ENCODE measurements at regions not wholly inside any gene's neighbourhood (a gene's known extent, or its start where the extent isn't known, plus 50 kb on each side); places are given as distances from the start of the nearest gene placed in this dataset.
A peak's percentile ranks its signal among the peaks of the same experiment; 100 is the strongest.
"Not testable (repeated sequence)": the region's sequence is repeated elsewhere in the genome, so short reads cannot be mapped to it uniquely, and the experiment has no call there.

DNA sequence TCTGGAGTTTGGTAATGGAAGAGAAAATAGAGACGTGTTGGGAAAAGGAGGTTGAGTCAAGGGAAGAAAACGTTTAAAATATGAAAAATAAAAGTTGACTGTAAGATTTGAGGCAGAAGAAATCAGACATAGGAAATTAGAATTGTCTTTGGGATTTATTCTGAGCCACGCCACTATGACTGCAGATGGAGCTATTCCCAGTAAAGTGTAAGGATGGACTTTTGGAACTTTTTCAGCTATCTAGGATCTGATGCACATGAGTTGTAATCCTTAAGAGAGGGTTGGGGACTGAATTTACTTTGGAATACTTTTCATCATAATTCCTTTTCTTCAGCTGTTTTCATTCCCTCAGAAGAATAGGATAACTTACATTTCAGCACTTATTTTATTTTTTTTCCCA, 336.7 kb downstream of the FAM170A start:
- no peak overlapping the region for H3K4me3 ChIP-seq (ENCODE audit: low read depth, low read length)
- peak; percentile 15 for DNase-seq (ENCODE audit: low read depth)
- TF ChIP-seq, protein P1, sequence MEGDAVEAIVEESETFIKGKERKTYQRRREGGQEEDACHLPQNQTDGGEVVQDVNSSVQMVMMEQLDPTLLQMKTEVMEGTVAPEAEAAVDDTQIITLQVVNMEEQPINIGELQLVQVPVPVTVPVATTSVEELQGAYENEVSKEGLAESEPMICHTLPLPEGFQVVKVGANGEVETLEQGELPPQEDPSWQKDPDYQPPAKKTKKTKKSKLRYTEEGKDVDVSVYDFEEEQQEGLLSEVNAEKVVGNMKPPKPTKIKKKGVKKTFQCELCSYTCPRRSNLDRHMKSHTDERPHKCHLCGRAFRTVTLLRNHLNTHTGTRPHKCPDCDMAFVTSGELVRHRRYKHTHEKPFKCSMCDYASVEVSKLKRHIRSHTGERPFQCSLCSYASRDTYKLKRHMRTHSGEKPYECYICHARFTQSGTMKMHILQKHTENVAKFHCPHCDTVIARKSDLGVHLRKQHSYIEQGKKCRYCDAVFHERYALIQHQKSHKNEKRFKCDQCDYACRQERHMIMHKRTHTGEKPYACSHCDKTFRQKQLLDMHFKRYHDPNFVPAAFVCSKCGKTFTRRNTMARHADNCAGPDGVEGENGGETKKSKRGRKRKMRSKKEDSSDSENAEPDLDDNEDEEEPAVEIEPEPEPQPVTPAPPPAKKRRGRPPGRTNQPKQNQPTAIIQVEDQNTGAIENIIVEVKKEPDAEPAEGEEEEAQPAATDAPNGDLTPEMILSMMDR (conservative IDR thresholded peaks at IDR 0.05; ENCODE audit: low read depth, low read length): peak; percentile 22

DNA sequence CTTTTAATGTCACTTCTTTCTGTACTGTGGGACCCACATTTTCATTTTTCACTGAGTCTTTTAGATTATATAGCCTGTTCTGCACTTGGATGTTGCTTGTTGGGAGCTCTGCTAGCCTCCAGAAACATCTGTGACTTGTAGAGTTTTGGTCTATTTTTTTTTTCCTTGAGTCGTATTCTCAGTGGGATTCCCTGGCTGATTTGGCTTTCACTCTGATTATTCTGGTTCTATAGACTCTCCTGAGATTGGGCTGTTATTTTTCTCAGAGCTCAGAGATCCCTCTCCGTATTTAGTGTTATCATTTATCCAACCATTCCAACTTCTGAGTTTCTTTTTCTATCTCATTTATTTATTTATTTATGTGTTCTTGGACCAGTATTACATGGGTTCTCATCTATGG, 339.3 kb downstream of the FAM170A start:
- no peak overlapping the region for H3K4me3 ChIP-seq (ENCODE audit: low read depth, low read length)
- TF ChIP-seq, protein P1 (conservative IDR thresholded peaks at IDR 0.05; ENCODE audit: low read depth, low read length): no peak
- no peak for DNase-seq (ENCODE audit: low read depth)

DNA sequence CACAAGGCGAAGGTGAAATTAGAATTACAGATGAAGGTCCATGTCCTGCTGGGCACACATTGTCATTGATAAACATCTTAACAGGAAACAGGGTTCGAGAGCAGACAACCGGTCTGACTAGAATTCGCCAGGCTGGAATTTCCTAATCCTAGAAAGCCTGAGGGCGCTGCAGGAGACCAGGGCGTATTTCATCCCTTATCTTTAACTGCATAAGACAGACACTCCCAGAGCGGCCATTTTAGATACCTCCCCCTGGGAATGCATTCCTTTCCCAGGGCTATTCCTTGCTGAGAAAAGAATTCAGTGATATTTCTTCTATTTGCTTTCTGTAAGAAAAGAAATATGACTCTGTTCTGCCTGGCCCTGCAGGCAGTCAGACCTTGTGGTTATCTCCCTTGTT, 357.7 kb downstream of the FAM170A start:
- H3K4me3 ChIP-seq (ENCODE audit: low read depth, low read length): not testable (repeated sequence)
- peak; percentile 4 for DNase-seq (ENCODE audit: low read depth)

DNA sequence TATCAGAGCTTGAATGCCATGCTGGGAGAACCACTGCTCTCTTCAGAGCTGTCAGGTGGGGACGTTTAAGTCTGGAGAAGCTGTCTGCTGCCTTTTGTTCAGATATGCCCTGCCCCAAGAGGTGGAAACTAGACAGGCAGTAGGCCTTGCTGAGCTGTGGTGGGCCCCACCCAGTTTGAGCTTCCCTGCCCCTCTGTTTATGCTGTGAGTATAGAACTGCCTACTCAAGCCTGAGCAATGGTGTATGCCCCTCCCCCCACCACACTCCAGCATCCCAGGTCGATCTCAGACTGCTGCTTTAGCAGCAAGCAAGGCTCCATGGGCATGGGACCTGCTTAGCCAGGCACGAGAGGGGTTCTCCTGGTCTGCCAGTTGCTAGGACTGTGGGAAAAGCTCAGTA, 362.3 kb downstream of the FAM170A start:
- TF ChIP-seq, protein P1 (conservative IDR thresholded peaks at IDR 0.05; ENCODE audit: low read depth, low read length): no peak
- no peak overlapping the region for H3K4me3 ChIP-seq (ENCODE audit: low read depth, low read length)
- no peak for DNase-seq (ENCODE audit: low read depth)

DNA sequence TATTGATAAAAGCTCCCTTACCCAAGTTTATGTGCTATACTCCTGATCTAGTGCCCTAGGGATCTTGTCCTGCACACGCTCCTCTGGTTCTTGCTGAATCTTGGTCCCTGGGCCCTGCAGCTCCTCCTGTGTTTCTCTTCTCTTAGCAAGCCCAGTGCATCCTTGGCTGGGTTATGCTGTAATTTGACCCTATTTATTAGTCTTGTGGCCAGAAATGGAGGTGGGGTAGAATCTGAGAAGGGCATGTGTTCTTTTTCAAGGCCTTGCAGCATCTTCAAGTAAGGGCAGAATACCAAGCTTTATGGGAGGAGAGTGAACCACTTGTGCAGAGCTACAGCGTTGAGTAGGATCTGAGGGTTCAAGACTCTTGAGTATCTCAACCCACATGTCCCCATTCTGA, 366.8 kb downstream of the FAM170A start:
- TF ChIP-seq, protein P1 (conservative IDR thresholded peaks at IDR 0.05; ENCODE audit: low read depth, low read length): no peak
- peak; percentile 35 for DNase-seq (ENCODE audit: low read depth)
- H3K4me3 ChIP-seq (ENCODE audit: low read depth, low read length): no peak overlapping the region

DNA sequence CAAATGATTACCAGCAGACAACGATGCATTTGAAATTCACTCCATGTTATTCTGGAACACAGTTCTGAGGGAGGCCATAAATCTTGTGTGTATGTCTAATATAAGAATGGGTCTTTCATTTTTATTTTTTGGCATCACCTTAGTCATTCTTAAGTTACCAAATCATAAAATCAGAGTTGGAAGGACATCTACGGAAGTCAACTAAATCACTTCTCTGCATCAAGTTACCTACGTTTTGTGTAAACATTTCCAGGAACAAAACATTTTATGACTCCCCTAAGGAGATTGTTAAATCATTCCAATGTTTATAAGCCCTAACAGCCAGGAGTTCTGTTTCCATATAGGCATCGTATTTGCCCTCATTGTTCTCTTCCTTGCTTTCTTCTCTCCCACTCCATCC, 378.2 kb downstream of the FAM170A start:
- TF ChIP-seq, protein P1 (conservative IDR thresholded peaks at IDR 0.05; ENCODE audit: low read depth, low read length): no peak
- DNase-seq (ENCODE audit: low read depth): no peak
- H3K4me3 ChIP-seq (ENCODE audit: low read depth, low read length): no peak overlapping the region

DNA sequence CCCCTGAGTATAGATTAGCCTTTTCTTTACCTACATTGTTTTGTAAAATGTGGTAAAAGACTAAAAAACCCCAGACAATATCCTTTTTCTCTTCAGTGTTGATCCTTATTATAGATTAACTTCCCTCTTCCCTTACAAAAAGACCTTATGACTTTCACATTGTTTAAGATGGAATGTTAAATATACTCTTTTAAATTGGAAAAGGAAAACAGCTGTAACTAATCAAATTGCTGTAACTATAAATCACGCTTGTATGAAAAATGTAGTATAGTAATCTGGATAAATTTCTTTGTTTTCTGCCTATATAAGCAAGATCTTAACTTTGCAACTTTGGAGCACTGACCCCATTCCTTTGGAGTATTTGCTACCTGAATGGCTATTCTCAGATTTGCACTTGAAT, 383.1 kb downstream of the FAM170A start:
- TF ChIP-seq, protein P1 (conservative IDR thresholded peaks at IDR 0.05; ENCODE audit: low read depth, low read length): no peak
- no peak overlapping the region for H3K4me3 ChIP-seq (ENCODE audit: low read depth, low read length)
- no peak for DNase-seq (ENCODE audit: low read depth)

DNA sequence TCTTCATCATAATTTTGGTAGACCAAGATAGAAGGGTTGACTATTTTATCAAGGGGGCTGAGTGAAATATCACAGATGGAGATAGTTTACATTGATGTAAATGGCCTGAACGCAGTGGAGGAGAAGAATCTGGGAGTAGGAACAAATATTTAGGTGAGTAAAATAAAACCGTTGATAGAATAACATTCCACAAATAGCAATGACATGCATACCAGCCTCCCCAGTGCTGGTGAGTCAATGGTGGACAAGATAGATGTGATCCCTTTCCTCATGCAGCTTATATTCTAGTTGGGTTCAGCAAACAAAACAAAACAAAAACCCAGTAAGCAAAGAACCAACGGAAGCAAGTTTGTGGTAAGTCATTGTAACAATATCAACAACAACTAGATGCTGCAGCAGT, 385.2 kb downstream of the FAM170A start:
- TF ChIP-seq, protein P1 (conservative IDR thresholded peaks at IDR 0.05; ENCODE audit: low read depth, low read length): no peak
- peak; percentile 23 for DNase-seq (ENCODE audit: low read depth)

More for the DNA sequence above, 385.2 kb downstream of the FAM170A start:
- H3K4me3 ChIP-seq (ENCODE audit: low read depth, low read length): no peak overlapping the region
